ENCODE measurements at regions not wholly inside any gene's neighbourhood (a gene's known extent, or its start where the extent isn't known, plus 50 kb on each side); places are given as distances from the start of the nearest gene placed in this dataset.
"Not testable (repeated sequence)": the region's sequence is repeated elsewhere in the genome, so short reads cannot be mapped to it uniquely, and the experiment has no call there.

DNA sequence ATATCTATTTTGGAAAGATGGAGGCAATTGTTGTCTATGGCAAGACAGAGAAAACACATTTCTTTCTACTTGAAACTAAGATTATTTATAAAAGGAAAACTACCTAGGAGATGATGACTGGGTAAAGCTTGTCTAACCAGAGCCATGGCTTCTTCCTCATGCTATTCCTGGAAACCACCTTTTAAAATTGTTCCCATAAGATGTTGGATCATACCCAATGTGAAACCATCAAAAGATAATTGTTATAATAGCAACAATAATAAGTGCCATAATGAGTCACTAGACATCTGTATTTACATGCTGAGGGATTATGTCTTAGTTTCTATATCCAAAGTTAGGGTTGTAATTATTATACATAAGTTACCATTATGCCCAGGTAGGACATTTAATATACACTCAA, 428.4 kb downstream of the KCNJ2 start:
- Histone ChIP-seq H3F3A (ENCODE audit: insufficient read depth, low read length) (no peaks in the 10 kb centered on the region), H3K27me3 (ENCODE audit: insufficient read depth, low read length) (no peaks in the 10 kb centered on the region), H4K20me1 (ENCODE audit: insufficient read depth, low read length) (no peaks in the 10 kb centered on the region), H3K9me2 (ENCODE audit: low read depth, low read length) (no peaks in the 10 kb centered on the region), H3K27ac (ENCODE audit: low read depth, low read length, poor library complexity, severe bottlenecking) (no peak overlapping the region), H3K4me1 (ENCODE audit: insufficient read depth, low read length, severe bottlenecking) (no peaks in the 10 kb centered on the region), H2AFZ (ENCODE audit: low read length) (no peak overlapping the region), H3K9ac (ENCODE audit: low read length) (no peak overlapping the region), H3K36me3 (ENCODE audit: insufficient read depth, low read length) (no peaks in the 10 kb centered on the region), H3K79me2 (ENCODE audit: insufficient read depth, low read length) (no peaks in the 10 kb centered on the region), H3K4me2 (ENCODE audit: low read length) (no peak overlapping the region), H3K4me3 (ENCODE audit: low read depth, low read length, poor library complexity, severe bottlenecking) (no peak overlapping the region), H3K9me3 (ENCODE audit: low read length) (no peaks in the 10 kb centered on the region)
- TF ChIP-seq EZH2 (IDR thresholded peaks at IDR 0.05; ENCODE audit: borderline replicate concordance, low read length): no peak
- TF ChIP-seq, protein P1, sequence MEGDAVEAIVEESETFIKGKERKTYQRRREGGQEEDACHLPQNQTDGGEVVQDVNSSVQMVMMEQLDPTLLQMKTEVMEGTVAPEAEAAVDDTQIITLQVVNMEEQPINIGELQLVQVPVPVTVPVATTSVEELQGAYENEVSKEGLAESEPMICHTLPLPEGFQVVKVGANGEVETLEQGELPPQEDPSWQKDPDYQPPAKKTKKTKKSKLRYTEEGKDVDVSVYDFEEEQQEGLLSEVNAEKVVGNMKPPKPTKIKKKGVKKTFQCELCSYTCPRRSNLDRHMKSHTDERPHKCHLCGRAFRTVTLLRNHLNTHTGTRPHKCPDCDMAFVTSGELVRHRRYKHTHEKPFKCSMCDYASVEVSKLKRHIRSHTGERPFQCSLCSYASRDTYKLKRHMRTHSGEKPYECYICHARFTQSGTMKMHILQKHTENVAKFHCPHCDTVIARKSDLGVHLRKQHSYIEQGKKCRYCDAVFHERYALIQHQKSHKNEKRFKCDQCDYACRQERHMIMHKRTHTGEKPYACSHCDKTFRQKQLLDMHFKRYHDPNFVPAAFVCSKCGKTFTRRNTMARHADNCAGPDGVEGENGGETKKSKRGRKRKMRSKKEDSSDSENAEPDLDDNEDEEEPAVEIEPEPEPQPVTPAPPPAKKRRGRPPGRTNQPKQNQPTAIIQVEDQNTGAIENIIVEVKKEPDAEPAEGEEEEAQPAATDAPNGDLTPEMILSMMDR (IDR thresholded peaks at IDR 0.05; ENCODE audit: low read length): no peak

DNA sequence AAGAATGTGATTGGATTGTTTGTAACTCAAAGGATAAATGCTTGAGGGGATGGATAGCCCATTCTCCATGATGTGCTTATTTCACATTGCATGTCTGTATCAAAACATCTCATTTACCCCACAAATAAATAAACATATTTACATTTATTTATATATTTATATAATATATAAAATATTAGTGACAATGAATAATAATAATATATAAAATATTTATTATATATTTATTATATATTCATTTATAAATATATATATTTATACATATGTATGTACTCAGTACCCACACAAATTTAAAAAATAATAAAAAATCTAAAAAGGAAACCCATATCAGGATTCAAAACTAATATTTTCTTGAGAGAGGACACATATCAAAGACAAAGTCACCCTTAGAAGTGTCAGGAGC, 429.9 kb downstream of the KCNJ2 start:
- Histone ChIP-seq H2AFZ (ENCODE audit: low read length) (no peak overlapping the region), H3K36me3 (ENCODE audit: insufficient read depth, low read length) (no peaks in the 10 kb centered on the region), H3K79me2 (ENCODE audit: insufficient read depth, low read length) (no peaks in the 10 kb centered on the region), H3K4me3 (ENCODE audit: low read depth, low read length, poor library complexity, severe bottlenecking) (no peak overlapping the region), H3K9me3 (ENCODE audit: low read length) (no peaks in the 10 kb centered on the region), H3K27me3 (ENCODE audit: insufficient read depth, low read length) (no peaks in the 10 kb centered on the region), H3K4me1 (ENCODE audit: insufficient read depth, low read length, severe bottlenecking) (no peaks in the 10 kb centered on the region), H3K4me2 (ENCODE audit: low read length) (no peak overlapping the region), H3K9me2 (ENCODE audit: low read depth, low read length) (no peaks in the 10 kb centered on the region), H3K27ac (ENCODE audit: low read depth, low read length, poor library complexity, severe bottlenecking) (no peak overlapping the region), H3K9ac (ENCODE audit: low read length) (no peak overlapping the region), H3F3A (ENCODE audit: insufficient read depth, low read length) (no peaks in the 10 kb centered on the region), H4K20me1 (ENCODE audit: insufficient read depth, low read length) (no peaks in the 10 kb centered on the region)
- TF ChIP-seq, protein P1 (IDR thresholded peaks at IDR 0.05; ENCODE audit: low read length): no peak
- TF ChIP-seq EZH2 (IDR thresholded peaks at IDR 0.05; ENCODE audit: borderline replicate concordance, low read length): no peak

DNA sequence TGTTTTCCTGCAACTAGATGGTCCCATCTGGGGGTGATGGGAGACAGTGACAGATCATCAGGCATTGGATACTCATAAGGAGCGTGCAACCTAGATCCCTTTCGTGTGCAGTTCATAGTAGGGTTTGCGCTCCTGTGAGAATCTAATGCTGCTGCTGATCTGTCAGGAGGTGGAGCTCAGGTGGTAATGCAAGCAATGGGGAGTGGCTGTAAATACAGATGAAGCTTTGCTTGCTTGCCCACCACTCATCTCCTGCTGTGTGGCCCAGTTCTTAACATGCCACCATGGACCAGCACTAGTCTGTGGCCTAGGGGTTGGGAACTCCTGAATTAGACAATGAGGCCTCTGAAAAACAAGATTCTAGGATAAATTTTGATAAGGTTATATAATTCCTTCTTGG, 430.6 kb downstream of the KCNJ2 start:
- H2AFZ ChIP-seq (ENCODE audit: low read length); H4K20me1 ChIP-seq (ENCODE audit: insufficient read depth, low read length); H3K9ac ChIP-seq (ENCODE audit: low read length); H3K9me3 ChIP-seq (ENCODE audit: low read length); H3K4me2 ChIP-seq (ENCODE audit: low read length); H3F3A ChIP-seq (ENCODE audit: insufficient read depth, low read length); H3K4me1 ChIP-seq (ENCODE audit: insufficient read depth, low read length, severe bottlenecking); H3K27ac ChIP-seq (ENCODE audit: low read depth, low read length, poor library complexity, severe bottlenecking); H3K9me2 ChIP-seq (ENCODE audit: low read depth, low read length); H3K79me2 ChIP-seq (ENCODE audit: insufficient read depth, low read length); H3K4me3 ChIP-seq (ENCODE audit: low read depth, low read length, poor library complexity, severe bottlenecking); H3K36me3 ChIP-seq (ENCODE audit: insufficient read depth, low read length); H3K27me3 ChIP-seq (ENCODE audit: insufficient read depth, low read length): not testable (repeated sequence)

DNA sequence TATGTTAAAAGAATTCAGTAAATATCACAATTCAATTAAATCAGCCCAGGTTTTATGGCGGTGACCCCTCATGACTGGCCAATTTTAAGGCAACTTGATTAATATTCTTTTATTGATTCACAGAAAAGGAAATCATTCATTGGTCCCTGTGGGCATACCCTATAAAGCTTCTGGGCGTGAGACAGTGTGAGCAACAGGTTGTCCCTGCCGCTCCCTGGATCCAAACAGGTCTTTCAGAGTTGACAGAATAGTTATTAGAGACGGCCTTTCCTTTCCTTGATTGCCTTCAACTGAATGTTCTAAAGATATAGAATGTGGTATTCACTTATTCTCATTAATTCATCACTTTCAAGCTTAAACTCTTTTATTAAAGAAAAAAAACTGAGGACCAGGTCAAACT, 433.9 kb downstream of the KCNJ2 start:
- Histone ChIP-seq H3K4me3 (ENCODE audit: low read depth, low read length, poor library complexity, severe bottlenecking) (no peak overlapping the region), H3K9ac (ENCODE audit: low read length) (no peak overlapping the region), H3K79me2 (ENCODE audit: insufficient read depth, low read length) (no peaks in the 10 kb centered on the region), H3K9me3 (ENCODE audit: low read length) (no peaks in the 10 kb centered on the region), H3K9me2 (ENCODE audit: low read depth, low read length) (no peaks in the 10 kb centered on the region), H3K27ac (ENCODE audit: low read depth, low read length, poor library complexity, severe bottlenecking) (no peak overlapping the region), H3K27me3 (ENCODE audit: insufficient read depth, low read length) (no peaks in the 10 kb centered on the region), H3K36me3 (ENCODE audit: insufficient read depth, low read length) (no peaks in the 10 kb centered on the region), H4K20me1 (ENCODE audit: insufficient read depth, low read length) (no peaks in the 10 kb centered on the region; the same call in 1 of the 2 replicates), H2AFZ (ENCODE audit: low read length) (no peak overlapping the region), H3K4me1 (ENCODE audit: insufficient read depth, low read length, severe bottlenecking) (no peaks in the 10 kb centered on the region), H3F3A (ENCODE audit: insufficient read depth, low read length) (no peaks in the 10 kb centered on the region), H3K4me2 (ENCODE audit: low read length) (no peak overlapping the region)
- TF ChIP-seq, protein P1 (IDR thresholded peaks at IDR 0.05; ENCODE audit: low read length): no peak
- no peak for TF ChIP-seq EZH2 (IDR thresholded peaks at IDR 0.05; ENCODE audit: borderline replicate concordance, low read length)

Measured in OCI-LY1 (cell line).